IMR-90 (cell line): ENCODE measurements at regions not wholly inside any gene's neighbourhood (a gene's known extent, or its start where the extent isn't known, plus 50 kb on each side); places are given as distances from the start of the nearest gene placed in this dataset.

Source experiments
- ATAC-seq: fragments of 200-7000 bp; cut with Tn5 transposase; 2 replicates; pipeline ENCODE4 v1.9.1; 2020; ENCODE audit warnings: low read depth, mild to moderate bottlenecking, moderate library complexity
- BruUV-seq: library from RNA; stranded (reverse); fragments of 400-500 nt; replicated peaks from 2 replicates; lab custom pipeline; 2021; lab: Mats Ljungman, UMichigan
- CTCF ChIA-PET: fragments of 300-600 bp; formaldehyde crosslinking; extraction: SDS; loops from one replicate; lab custom pipeline; 2021; ENCODE audit warnings: antibody characterized with exemption; lab: Yijun Ruan, JAX
- POLR2A ChIA-PET: fragments of 300-600 bp; sonication (Branson Sonifier 250); formaldehyde crosslinking; loops from one replicate; lab custom pipeline; 2022; ENCODE audit warnings: antibody characterized with exemption; ENCODE audit not compliant: unreplicated experiment; lab: Charles Lee
- DNase-seq: peaks from one replicate; pipeline ENCODE4 v3.0.0; 2013
- H2AFZ ChIP-seq: replicated peaks from 2 replicates; pipeline ENCODE3; 2013; ENCODE audit warnings: low read length, mild to moderate bottlenecking; ENCODE audit not compliant: poor library complexity
- H2AK5ac ChIP-seq: 2 replicates; pipeline ENCODE4 v1.6.1; 2013; ENCODE audit warnings: low read depth, low read length, inconsistent platforms
- H2AK9ac ChIP-seq: replicated peaks from 2 replicates; pipeline ENCODE3; 2013; ENCODE audit warnings: mild to moderate bottlenecking, low read depth, low read length, moderate library complexity; ENCODE audit not compliant: poor library complexity
- H2BK120ac ChIP-seq: 2 replicates; pipeline ENCODE4 v1.6.1; 2013; ENCODE audit warnings: low read depth, low read length, inconsistent platforms
- H2BK15ac ChIP-seq: 3 replicates; pipeline ENCODE4 v1.6.1; 2013; ENCODE audit warnings: low read depth, low read length, inconsistent platforms
- H2BK20ac ChIP-seq: 2 replicates; pipeline ENCODE4 v1.6.1; 2013; ENCODE audit warnings: low read depth, mild to moderate bottlenecking, inconsistent platforms, low read length, moderate library complexity
- H2BK5ac ChIP-seq: 2 replicates; pipeline ENCODE4 v1.6.1; 2013; ENCODE audit warnings: mild to moderate bottlenecking, low read depth, low read length, inconsistent platforms; ENCODE audit not compliant: poor library complexity, severe bottlenecking
- H3K14ac ChIP-seq: replicated peaks from 2 replicates; pipeline ENCODE4 v1.6.1; 2013; ENCODE audit warnings: low read depth, low read length, inconsistent platforms
- H3K18ac ChIP-seq: 2 replicates; pipeline ENCODE4 v1.6.1; 2013; ENCODE audit warnings: low read depth, low read length, control low read depth
- H3K23ac ChIP-seq: 2 replicates; pipeline ENCODE4 v1.6.1; 2013; ENCODE audit warnings: low read depth, low read length, inconsistent platforms
- H3K27ac ChIP-seq: 2 replicates; pipeline ENCODE4 v1.5.1; 2013; ENCODE audit warnings: mild to moderate bottlenecking, control low read depth, low read length; ENCODE audit not compliant: insufficient read depth
- H3K27me3 ChIP-seq: 2 replicates; pipeline ENCODE4 v1.6.1; 2013; ENCODE audit warnings: low read length; ENCODE audit not compliant: control insufficient read depth, insufficient read depth
- H3K36me3 ChIP-seq: 2 replicates; pipeline ENCODE4 v1.6.1; 2013; ENCODE audit warnings: low read length, mixed read lengths; ENCODE audit not compliant: control insufficient read depth, insufficient read depth
- H3K4ac ChIP-seq: 2 replicates; pipeline ENCODE4 v1.6.1; 2013; ENCODE audit warnings: low read depth, low read length, inconsistent platforms
- H3K4me1 ChIP-seq: 2 replicates; pipeline ENCODE4 v1.6.1; 2013; ENCODE audit warnings: low read length, mixed read lengths; ENCODE audit not compliant: control insufficient read depth, insufficient read depth
- H3K4me2 ChIP-seq: 2 replicates; pipeline ENCODE4 v1.6.1; 2013; ENCODE audit warnings: low read depth, mild to moderate bottlenecking, control low read depth, low read length, moderate library complexity
- H3K4me3 ChIP-seq: 2 replicates; pipeline ENCODE4 v1.5.1; 2013; ENCODE audit warnings: low read depth, mild to moderate bottlenecking, control low read depth, low read length, moderate library complexity; ENCODE audit not compliant: insufficient read depth
- H3K56ac ChIP-seq: 2 replicates; pipeline ENCODE4 v1.6.1; 2013; ENCODE audit warnings: low read length, inconsistent platforms; ENCODE audit not compliant: insufficient read depth; ENCODE audit errors: extremely low read depth
- H3K79me1 ChIP-seq, 2 experiments: 2 replicates each; pipeline ENCODE4 v1.6.1; 2013; ENCODE audit warnings: low read length in 2 of 2, inconsistent platforms in 1 of 2, low read depth in 1 of 2
- H3K9ac ChIP-seq: 2 replicates; pipeline ENCODE4 v1.6.1; 2013; ENCODE audit warnings: low read depth, low read length, control low read depth
- H3K9me1 ChIP-seq: 2 replicates; pipeline ENCODE4 v1.6.1; 2013; ENCODE audit warnings: low read length, inconsistent platforms; ENCODE audit not compliant: insufficient read depth
- H3K9me3 ChIP-seq: 2 replicates; pipeline ENCODE4 v1.6.1; 2013; ENCODE audit warnings: low read length; ENCODE audit not compliant: control insufficient read depth, insufficient read depth
- H4K20me1 ChIP-seq: 2 replicates; pipeline ENCODE4 v1.6.1; 2013; ENCODE audit warnings: low read length, inconsistent platforms; ENCODE audit not compliant: insufficient read depth
- H4K5ac ChIP-seq: 2 replicates; pipeline ENCODE4 v1.6.1; 2013; ENCODE audit warnings: mild to moderate bottlenecking, low read depth, low read length, control low read depth
- H4K8ac ChIP-seq, 2 experiments: 2 replicates each; pipeline ENCODE4 v1.6.1; 2013; ENCODE audit warnings: low read depth in 2 of 2, low read length in 2 of 2, control low read depth in 1 of 2, inconsistent platforms in 1 of 2
- H4K91ac ChIP-seq: 2 replicates; pipeline ENCODE4 v1.6.1; 2013; ENCODE audit warnings: low read depth, low read length, inconsistent platforms; ENCODE audit not compliant: insufficient read depth
- CTCF ChIP-seq: conservative IDR thresholded peaks from 2 replicates; pipeline ENCODE4 v1.5.1; 2012; ENCODE audit warnings: mild to moderate bottlenecking, low read depth, low read length, improper control_type of control experiment
- ELK1 ChIP-seq: fragments of 150-350 bp; IDR thresholded peaks from 2 replicates; pipeline ENCODE4 v1.6.1; 2016; ENCODE audit warnings: low read depth, mild to moderate bottlenecking, low read length, moderate library complexity, borderline replicate concordance
- FOS ChIP-seq: fragments of 150-350 bp; IDR thresholded peaks from 2 replicates; pipeline ENCODE4 v1.6.1; 2016; ENCODE audit warnings: low read depth, low read length
- MAZ ChIP-seq: IDR thresholded peaks from 2 replicates; pipeline ENCODE4 v1.6.1; 2012; ENCODE audit warnings: low read depth, mild to moderate bottlenecking, low read length, improper control_type of control experiment, moderate library complexity, borderline replicate concordance
- NFE2L2 ChIP-seq: fragments of 150-350 bp; IDR thresholded peaks from 2 replicates; pipeline ENCODE4 v1.6.1; 2016; ENCODE audit warnings: low read depth, mild to moderate bottlenecking, low read length
- WGBS, 2 experiments: methylation state at CpG; one replicate each; pipeline versions ENCODE4 v1.1.5 to v1.1.7; 2013; ENCODE audit warnings: missing lambda C conversion rate in 2 of 2; ENCODE audit not compliant: insufficient read length in 1 of 2; ENCODE audit errors: extremely low coverage in 2 of 2; 5-methylcytosine and 5-hydroxymethylcytosine counted together
- dilution Hi-C: fragments of 300-500 bp; cut with HindIII; formaldehyde crosslinking; loops from one replicate; pipeline ENCODE4 v1.14.3; 2018; ENCODE audit warnings: low sequenced_read_pairs; ENCODE audit not compliant: unreplicated experiment
- in situ Hi-C: fragments of 300-500 bp; cut with MboI; formaldehyde crosslinking; loops from 3 replicates; pipeline ENCODE4 v1.14.3; 2019; ENCODE audit warnings: low sequenced_read_pairs, inconsistent platforms, mixed read lengths
- intact Hi-C: fragments of 100-400 bp; cut with micrococcal nuclease; formaldehyde crosslinking; loops from 2 replicates; pipeline ENCODE4 v1.10.0; 2022

- no peak overlapping the region for H3K9ac ChIP-seq
- no TSS peak for BruUV-seq
- POLR2A ChIA-PET = no interaction called here
- H3K4me1 ChIP-seq = no peaks in the 10 kb centered on the region
- dilution Hi-C loops = no loop called here
- DNase-seq = no peak
- H3K18ac ChIP-seq = no peak overlapping the region
- no peak overlapping the region for H2BK120ac ChIP-seq
- no peaks in the 10 kb centered on the region for H3K36me3 ChIP-seq
- H4K8ac ChIP-seq = no peak overlapping the region
- no peak overlapping the region for H3K23ac ChIP-seq
- no peaks in the 10 kb centered on the region for H3K9me3 ChIP-seq
- H2AFZ ChIP-seq = no peak overlapping the region
- H3K4ac ChIP-seq = no peak overlapping the region
- no peak overlapping the region for H3K14ac ChIP-seq
- intact Hi-C loops = no loop called here
- WGBS, 2 experiments = 9% methylated on average over 7 of the region's 23 CpGs; no CpG with 5 or more reads in 1 of the 2 experiments
- no peak overlapping the region for H2AK5ac ChIP-seq
- H4K91ac ChIP-seq = no peak overlapping the region
- no peak overlapping the region for H3K4me2 ChIP-seq
- H3K27me3 ChIP-seq = no peaks in the 10 kb centered on the region; the same call in none of the 2 replicates
- CTCF ChIA-PET = no interaction called here
- H3K27ac ChIP-seq = no peak overlapping the region
- no peak for TF ChIP-seq FOS
- no peak for TF ChIP-seq NFE2L2
- TF ChIP-seq CTCF = no peak
- no peak for TF ChIP-seq ELK1
- no peak for TF ChIP-seq MAZ
- no peak overlapping the region for H3K4me3 ChIP-seq
- H3K9me1 ChIP-seq = no peaks in the 10 kb centered on the region
- H3K56ac ChIP-seq = no peak overlapping the region
- no peak overlapping the region for H2BK5ac ChIP-seq
- in situ Hi-C loops = no loop called here
- H3K79me1 ChIP-seq = no peaks in the 10 kb centered on the region
- no peak overlapping the region for H2BK20ac ChIP-seq
- no peak for ATAC-seq
- H2AK9ac ChIP-seq = no peak overlapping the region
- no peak overlapping the region for H2BK15ac ChIP-seq
- H4K20me1 ChIP-seq = no peaks in the 10 kb centered on the region
- H4K5ac ChIP-seq = no peak overlapping the region
Observed at GRCh38 chr12:111076611-111077451, 156.5 kb upstream of the MYL2 start.
